ENCODE measurements at regions not wholly inside any gene's neighbourhood (a gene's known extent, or its start where the extent isn't known, plus 50 kb on each side); places are given as distances from the start of the nearest gene placed in this dataset.

DNA sequence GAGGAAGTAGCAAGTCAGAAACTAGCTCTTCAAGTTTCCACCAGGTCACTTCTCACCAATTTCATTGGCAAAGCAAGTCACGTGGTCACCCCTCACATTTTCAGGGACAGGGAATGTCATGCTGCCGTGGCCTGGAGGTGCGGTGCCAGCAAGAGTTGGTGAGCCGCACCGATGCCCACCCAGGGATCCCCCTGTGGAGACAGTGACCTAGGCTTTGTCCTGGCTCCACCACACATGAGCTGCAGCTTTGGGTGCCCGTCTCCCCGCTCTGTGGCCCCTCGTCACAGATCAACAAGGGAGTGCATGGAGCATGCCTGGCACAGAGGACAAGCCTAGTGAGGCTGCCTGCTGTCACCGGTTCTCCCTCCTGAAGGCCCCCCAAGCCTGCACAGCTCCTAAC, 226.7 kb upstream of the PPP2R2D start:
- DNase-seq (ENCODE audit: low read depth), result no peak

GRCh38 chr10:131675104-131675503, 225.7 kb upstream of the PPP2R2D start:
- DNase-seq (ENCODE audit: low read depth), result no peak

- no peak for DNase-seq (ENCODE audit: low read depth)
These were observed 224.6 kb upstream of the PPP2R2D start for GRCh38 chr10:131676046-131676799.

- DNase-seq (ENCODE audit: low read depth), result no peak
These were observed 223.9 kb upstream of the PPP2R2D start for GRCh38 chr10:131676800-131677421.

- no peak for DNase-seq (ENCODE audit: low read depth)
These were observed 223.1 kb upstream of the PPP2R2D start for GRCh38 chr10:131677671-131678070.

GRCh38 chr10:131678171-131678570, 222.6 kb upstream of the PPP2R2D start:
- no peak for DNase-seq (ENCODE audit: low read depth)

- DNase-seq (ENCODE audit: low read depth), result no peak
These were observed 222.2 kb upstream of the PPP2R2D start for GRCh38 chr10:131678613-131679012.

GRCh38 chr10:131679926-131680325, 220.9 kb upstream of the PPP2R2D start:
- DNase-seq (ENCODE audit: low read depth), result no peak

DNA sequence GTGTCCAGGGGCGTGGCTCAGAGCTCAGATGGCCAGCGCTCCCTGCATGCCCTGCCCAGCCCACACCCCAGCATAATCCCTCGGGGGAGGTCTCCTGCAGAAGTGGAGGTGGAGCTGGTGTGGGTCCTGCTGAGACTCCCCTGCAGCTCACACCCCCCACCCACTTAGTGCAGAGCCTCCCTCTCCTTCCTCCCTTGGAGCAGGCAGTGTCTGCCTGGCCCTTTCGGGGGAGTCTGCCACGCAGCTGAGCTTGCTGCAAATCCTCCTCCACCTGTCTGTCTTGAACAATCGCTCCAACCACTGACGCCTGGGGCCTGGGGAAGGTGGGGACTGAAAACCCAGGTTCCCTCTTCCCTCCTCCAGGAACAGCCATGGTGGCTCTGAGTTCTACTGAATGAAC, 219.7 kb upstream of the PPP2R2D start:
- DNase-seq (ENCODE audit: low read depth), result no peak

DNA sequence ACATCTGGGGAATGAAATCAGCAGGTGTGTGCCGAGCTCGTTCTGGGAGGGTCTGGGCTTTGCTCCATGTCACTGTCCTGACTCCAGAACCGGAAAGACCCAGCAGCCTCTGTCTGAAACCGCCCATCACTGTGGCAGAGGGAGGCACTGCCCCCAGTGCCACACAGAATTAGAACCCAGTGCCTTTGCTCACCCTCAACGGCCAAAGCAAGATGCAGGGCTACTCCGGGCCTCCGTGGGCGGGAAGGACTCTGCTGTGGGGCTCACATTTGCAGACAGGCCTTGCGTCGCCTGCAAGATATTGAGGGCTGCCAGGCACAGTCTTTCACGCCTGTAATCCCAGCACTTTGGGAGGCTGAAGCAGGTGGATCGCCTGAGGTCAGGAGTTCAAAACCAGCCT, 219.2 kb upstream of the PPP2R2D start:
- no peak for DNase-seq (ENCODE audit: low read depth)

- DNase-seq (ENCODE audit: low read depth), result no peak
These were observed 218.4 kb upstream of the PPP2R2D start for GRCh38 chr10:131682271-131682962.

DNA sequence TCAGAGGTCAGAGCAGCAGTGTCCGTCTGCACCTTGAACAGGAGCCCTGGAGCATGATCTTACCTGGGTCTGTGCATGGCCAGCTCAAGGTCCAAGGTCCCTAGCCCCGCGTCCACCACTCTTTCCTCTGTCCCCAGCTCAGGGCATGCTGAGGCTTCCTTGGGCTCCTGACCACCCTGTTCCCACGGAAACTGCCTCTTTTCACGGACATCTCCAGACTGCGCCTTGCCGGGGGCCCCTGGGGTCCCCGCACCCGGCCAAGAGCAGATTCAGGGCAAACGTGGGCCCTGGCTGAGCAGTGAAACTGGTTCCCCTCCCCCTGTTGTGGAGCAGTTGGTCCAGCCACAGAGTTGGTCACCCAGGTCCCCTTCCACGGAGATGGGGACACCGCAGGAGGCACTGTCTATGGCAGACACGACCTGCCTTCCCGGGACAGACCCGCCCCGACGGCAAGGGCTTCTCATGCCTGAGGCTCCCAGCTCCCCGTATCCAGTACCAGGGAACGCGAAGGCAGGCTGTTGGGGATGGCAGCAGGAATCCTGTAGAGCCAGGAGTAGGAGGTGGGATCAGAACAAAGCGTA, 217.4 kb upstream of the PPP2R2D start:
- DNase-seq (ENCODE audit: low read depth), result no peak

DNA sequence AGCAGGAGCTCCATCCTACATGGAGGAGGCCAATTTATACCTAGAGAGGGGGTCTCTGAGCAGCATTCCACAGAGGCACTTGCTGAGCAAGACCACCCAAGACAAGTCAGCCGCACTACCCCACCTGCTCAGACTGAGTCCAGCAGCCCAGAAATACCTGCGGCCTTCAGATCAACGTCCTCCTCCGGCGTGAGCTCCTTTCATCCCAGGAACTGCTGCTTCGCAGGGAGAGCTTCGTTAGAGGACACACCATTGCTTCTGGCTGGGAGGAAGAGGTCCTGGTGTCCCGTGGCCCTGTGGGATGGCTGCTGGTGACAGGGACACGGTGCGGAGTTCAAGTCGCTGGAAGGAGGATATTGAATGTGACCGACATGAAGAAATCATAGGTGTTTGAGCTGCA, 216.9 kb upstream of the PPP2R2D start:
- DNase-seq (ENCODE audit: low read depth), result no peak

GRCh38 chr10:131685007-131685406, 215.8 kb upstream of the PPP2R2D start:
- no peak for DNase-seq (ENCODE audit: low read depth)

DNA sequence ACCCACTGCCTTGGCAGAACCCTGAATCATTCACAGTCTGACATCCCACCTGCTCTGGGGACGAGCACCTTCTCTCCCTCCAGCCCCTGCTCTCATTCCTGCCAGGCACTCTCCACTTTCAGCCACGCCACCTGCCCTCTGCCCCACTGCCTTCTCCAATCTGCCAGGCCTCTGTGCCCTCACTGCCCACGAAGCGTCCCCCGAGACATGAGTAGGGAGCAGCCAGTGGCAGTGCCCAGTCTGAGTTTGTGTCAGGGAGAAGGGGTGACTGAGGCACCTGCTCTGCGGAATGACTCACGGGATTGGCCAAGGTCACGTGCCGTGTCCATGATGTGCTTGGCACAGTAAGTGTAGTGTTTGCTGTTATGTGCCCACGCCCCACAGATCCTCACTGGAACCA, 215.2 kb upstream of the PPP2R2D start:
- DNase-seq (ENCODE audit: low read depth), result no peak

DNA sequence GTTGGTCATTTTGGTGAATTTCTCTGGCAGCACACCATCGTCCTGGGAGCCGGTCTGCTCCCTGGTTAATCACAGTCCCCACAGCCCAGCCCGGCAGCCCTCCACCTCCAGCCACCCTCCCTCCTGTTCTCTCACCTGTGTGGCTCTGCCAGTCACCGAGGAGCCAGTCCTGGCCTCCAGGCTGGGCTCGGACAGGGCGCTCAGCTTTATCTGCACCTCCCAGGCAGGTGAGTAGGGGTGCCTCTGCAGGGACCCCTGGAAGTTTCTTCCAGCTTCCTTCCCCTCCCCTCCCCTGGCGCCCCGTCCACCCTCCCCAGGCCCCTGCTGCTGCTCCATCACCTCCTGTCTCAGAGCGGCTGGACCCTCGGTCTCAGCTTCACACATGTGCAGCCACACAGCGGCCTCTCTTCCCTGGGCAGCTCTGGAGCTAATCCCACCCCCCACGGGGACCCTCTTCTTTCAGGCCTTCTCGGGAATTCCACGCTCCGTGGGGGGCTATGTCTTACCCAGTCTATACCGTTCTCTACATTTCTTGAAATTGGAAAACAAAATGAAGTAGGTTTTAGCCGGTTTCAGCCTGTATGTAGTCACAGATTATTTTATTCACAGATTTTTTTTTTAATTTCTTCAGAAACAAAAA, 213.9 kb upstream of the PPP2R2D start:
- no peak for DNase-seq (ENCODE audit: low read depth)

GRCh38 chr10:131688304-131688703, 212.5 kb upstream of the PPP2R2D start:
- no peak for DNase-seq (ENCODE audit: low read depth)

- no peak for DNase-seq (ENCODE audit: low read depth)
These were observed 211.8 kb upstream of the PPP2R2D start for GRCh38 chr10:131689016-131689415.

DNA sequence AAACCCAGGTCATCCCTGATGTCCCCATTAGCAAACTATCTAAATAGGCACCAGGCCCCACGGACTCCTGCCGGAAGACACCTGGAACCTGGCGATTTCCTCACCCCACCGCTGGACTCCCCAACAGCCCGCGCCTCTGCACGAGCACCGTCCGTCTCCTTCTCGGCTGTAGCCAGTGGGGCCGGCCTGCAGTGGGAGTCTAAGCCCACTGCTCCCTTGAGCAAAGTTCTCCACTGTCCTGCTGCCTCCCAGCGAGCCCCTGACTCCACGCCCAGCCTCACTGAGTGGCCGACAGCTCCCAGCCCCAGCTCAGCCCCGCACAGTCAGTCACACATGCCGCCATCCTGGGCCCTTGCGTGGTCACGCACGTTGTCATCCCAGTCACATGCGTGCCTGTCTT, 211.3 kb upstream of the PPP2R2D start:
- no peak for DNase-seq (ENCODE audit: low read depth)

GRCh38 chr10:131689954-131690757, 210.7 kb upstream of the PPP2R2D start:
- DNase-seq (ENCODE audit: low read depth), result no peak

- no peak for DNase-seq (ENCODE audit: low read depth)
These were observed 210.0 kb upstream of the PPP2R2D start for GRCh38 chr10:131690805-131691239.

Data from EH (cell line).